ENCODE measurements at regions not wholly inside any gene's neighbourhood (a gene's known extent, or its start where the extent isn't known, plus 50 kb on each side); places are given as distances from the start of the nearest gene placed in this dataset.

GRCh38 chr1:193540511-193540910, 354.1 kb upstream of the B3GALT2 start:
- Histone ChIP-seq H3K4me3 (replicated peaks; ENCODE audit: insufficient read depth, low read length) (no peak overlapping the region), H3K27me3 (ENCODE audit: insufficient read depth, poor library complexity, severe bottlenecking) (no peaks in the 10 kb centered on the region), H3K27ac (replicated peaks) (no peak overlapping the region)
- TF ChIP-seq REST (IDR thresholded peaks at IDR 0.05; ENCODE audit: insufficient replicate concordance, low read depth) (no peak), GABPA (IDR thresholded peaks at IDR 0.05; ENCODE audit: low read depth) (no peak), SPI1 (IDR thresholded peaks at IDR 0.05; ENCODE audit: borderline replicate concordance, low read depth) (no peak), POLR2AphosphoS5 (IDR thresholded peaks at IDR 0.05; ENCODE audit: low read depth) (no peak), CTCF (IDR thresholded peaks at IDR 0.05; ENCODE audit: insufficient read depth, low read length) (no peak)
- DNase-seq (ENCODE audit: low read depth in 1 of 2, low spot score in 1 of 2), result no peak

GRCh38 chr1:193539731-193540459, 353.5 kb upstream of the B3GALT2 start:
- DNase-seq (ENCODE audit: low read depth in 1 of 2, low spot score in 1 of 2), result no peak
- Histone ChIP-seq H3K4me3 (replicated peaks; ENCODE audit: insufficient read depth, low read length) (no peak overlapping the region), H3K27ac (replicated peaks) (no peak overlapping the region), H3K27me3 (ENCODE audit: insufficient read depth, poor library complexity, severe bottlenecking) (no peaks in the 10 kb centered on the region)
- TF ChIP-seq SPI1 (IDR thresholded peaks at IDR 0.05; ENCODE audit: borderline replicate concordance, low read depth), result no peak
- TF ChIP-seq GABPA (IDR thresholded peaks at IDR 0.05; ENCODE audit: low read depth), result no peak
- no peak for TF ChIP-seq POLR2AphosphoS5 (IDR thresholded peaks at IDR 0.05; ENCODE audit: low read depth)

- no peak overlapping the region for H3K27ac ChIP-seq (replicated peaks)
- no peaks in the 10 kb centered on the region for H3K27me3 ChIP-seq (ENCODE audit: insufficient read depth, poor library complexity, severe bottlenecking)
- no peak overlapping the region for H3K4me3 ChIP-seq (replicated peaks; ENCODE audit: insufficient read depth, low read length)
- no peak for DNase-seq (ENCODE audit: low read depth in 1 of 2, low spot score in 1 of 2)
- TF ChIP-seq CTCF (IDR thresholded peaks at IDR 0.05; ENCODE audit: insufficient read depth, low read length), result no peak
- no peak for TF ChIP-seq GABPA (IDR thresholded peaks at IDR 0.05; ENCODE audit: low read depth)
- TF ChIP-seq POLR2AphosphoS5 (IDR thresholded peaks at IDR 0.05; ENCODE audit: low read depth), result no peak
- no peak for TF ChIP-seq SPI1 (IDR thresholded peaks at IDR 0.05; ENCODE audit: borderline replicate concordance, low read depth)
- no peak for TF ChIP-seq REST (IDR thresholded peaks at IDR 0.05; ENCODE audit: insufficient replicate concordance, low read depth)
Measured at GRCh38 chr1:193538680-193539079, 352.3 kb upstream of the B3GALT2 start.

GRCh38 chr1:193538003-193538354, 351.6 kb upstream of the B3GALT2 start:
- DNase-seq (ENCODE audit: low read depth in 1 of 2, low spot score in 1 of 2), result no peak
- Histone ChIP-seq H3K4me3 (replicated peaks; ENCODE audit: insufficient read depth, low read length) (no peak overlapping the region), H3K27ac (replicated peaks) (no peak overlapping the region), H3K27me3 (ENCODE audit: insufficient read depth, poor library complexity, severe bottlenecking) (no peaks in the 10 kb centered on the region)
- TF ChIP-seq CTCF (IDR thresholded peaks at IDR 0.05; ENCODE audit: insufficient read depth, low read length), result no peak
- TF ChIP-seq GABPA (IDR thresholded peaks at IDR 0.05; ENCODE audit: low read depth), result no peak
- no peak for TF ChIP-seq POLR2AphosphoS5 (IDR thresholded peaks at IDR 0.05; ENCODE audit: low read depth)
- TF ChIP-seq REST (IDR thresholded peaks at IDR 0.05; ENCODE audit: insufficient replicate concordance, low read depth), result no peak
- TF ChIP-seq SPI1 (IDR thresholded peaks at IDR 0.05; ENCODE audit: borderline replicate concordance, low read depth), result no peak

All from HL-60 (cell line).